ENCODE measurements at regions not wholly inside any gene's neighbourhood (a gene's known extent, or its start where the extent isn't known, plus 50 kb on each side); places are given as distances from the start of the nearest gene placed in this dataset.

DNA sequence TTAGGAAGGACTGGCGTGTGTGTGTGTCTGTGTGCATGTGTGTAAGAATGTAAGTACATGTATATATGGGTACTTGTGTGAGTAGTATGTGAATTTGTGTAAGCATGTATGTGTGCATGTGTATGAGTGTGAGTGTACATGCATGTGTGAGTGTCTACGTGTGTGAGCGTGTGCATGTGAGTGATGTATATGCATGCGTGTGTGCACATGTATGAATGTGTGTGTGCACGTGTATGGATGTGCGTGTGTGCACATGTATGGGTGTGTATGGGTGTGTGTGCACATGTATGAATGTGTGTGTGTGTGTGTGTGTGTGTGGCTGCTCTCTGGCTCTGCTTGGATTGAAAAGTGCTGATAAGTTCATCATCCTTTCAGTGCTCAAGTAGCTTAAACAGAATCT is 154.5 kb downstream of the TENT4A start:
- TF ChIP-seq, protein P1, sequence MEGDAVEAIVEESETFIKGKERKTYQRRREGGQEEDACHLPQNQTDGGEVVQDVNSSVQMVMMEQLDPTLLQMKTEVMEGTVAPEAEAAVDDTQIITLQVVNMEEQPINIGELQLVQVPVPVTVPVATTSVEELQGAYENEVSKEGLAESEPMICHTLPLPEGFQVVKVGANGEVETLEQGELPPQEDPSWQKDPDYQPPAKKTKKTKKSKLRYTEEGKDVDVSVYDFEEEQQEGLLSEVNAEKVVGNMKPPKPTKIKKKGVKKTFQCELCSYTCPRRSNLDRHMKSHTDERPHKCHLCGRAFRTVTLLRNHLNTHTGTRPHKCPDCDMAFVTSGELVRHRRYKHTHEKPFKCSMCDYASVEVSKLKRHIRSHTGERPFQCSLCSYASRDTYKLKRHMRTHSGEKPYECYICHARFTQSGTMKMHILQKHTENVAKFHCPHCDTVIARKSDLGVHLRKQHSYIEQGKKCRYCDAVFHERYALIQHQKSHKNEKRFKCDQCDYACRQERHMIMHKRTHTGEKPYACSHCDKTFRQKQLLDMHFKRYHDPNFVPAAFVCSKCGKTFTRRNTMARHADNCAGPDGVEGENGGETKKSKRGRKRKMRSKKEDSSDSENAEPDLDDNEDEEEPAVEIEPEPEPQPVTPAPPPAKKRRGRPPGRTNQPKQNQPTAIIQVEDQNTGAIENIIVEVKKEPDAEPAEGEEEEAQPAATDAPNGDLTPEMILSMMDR (IDR thresholded peaks at IDR 0.05; ENCODE audit: insufficient read depth, low read length, poor library complexity, severe bottlenecking): no peak
- TF ChIP-seq EZH2phosphoT487 (conservative IDR thresholded peaks at IDR 0.05; ENCODE audit: low read length): no peak

Data from SU-DHL-6 (cell line).